Peyer's patch (tissue), 4 donors: ENCODE measurements at regions not wholly inside any gene's neighbourhood (a gene's known extent, or its start where the extent isn't known, plus 50 kb on each side); places are given as distances from the start of the nearest gene placed in this dataset.

ENCODE experiments used
- POLR2A ChIP-seq, 2 donors: fragments of 450-650 bp; IDR thresholded peaks; one replicate each; pipeline ENCODE4 v1.5.1; 2017; ENCODE audit warnings: antibody characterized with exemption in 2 of 2, mild to moderate bottlenecking in 2 of 2, moderate library complexity in 2 of 2
- TF ChIP-seq, protein P1 (sequence below), 6 experiments: fragments of 450-650 bp in 4 of 6; fragments of 200-600 bp in 2 of 6; sonication (generic) in 1 of 6; IDR thresholded peaks; one replicate each; pipeline ENCODE4 v1.5.1; 2017 to 2019; ENCODE audit warnings: antibody characterized with exemption in 6 of 6, mild to moderate bottlenecking in 3 of 6, moderate library complexity in 1 of 6

DNA sequence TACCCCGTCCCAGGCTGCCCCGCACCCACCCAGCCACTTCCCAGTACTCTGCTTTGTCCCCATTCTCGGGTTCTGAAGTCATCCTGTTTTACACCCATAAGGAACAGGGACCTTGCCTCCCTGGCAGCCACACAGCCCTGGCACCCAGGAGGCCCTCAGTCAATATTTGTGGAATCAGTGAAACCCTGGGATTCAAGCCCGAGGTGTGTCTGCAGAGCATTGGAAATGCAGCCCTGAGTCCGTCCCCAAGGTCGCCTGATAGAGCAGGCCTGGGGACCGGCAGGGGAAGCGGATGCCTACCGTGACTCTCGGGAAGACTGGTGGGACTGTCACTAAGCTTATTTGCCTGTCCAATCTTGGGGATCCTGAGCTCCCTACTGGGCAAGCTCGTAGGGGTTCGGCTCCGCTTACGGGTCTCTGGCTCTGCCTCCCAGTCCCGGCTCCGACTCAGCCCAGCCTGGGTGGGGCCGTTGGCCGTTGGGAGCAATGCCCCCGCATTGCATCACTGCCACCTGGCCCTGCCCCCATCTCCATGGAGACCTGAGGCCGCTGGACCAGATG lies 64.4 kb upstream of the TAMM41 start:
- no peak for TF ChIP-seq POLR2A (IDR thresholded peaks at IDR 0.05)
- TF ChIP-seq, protein P1, sequence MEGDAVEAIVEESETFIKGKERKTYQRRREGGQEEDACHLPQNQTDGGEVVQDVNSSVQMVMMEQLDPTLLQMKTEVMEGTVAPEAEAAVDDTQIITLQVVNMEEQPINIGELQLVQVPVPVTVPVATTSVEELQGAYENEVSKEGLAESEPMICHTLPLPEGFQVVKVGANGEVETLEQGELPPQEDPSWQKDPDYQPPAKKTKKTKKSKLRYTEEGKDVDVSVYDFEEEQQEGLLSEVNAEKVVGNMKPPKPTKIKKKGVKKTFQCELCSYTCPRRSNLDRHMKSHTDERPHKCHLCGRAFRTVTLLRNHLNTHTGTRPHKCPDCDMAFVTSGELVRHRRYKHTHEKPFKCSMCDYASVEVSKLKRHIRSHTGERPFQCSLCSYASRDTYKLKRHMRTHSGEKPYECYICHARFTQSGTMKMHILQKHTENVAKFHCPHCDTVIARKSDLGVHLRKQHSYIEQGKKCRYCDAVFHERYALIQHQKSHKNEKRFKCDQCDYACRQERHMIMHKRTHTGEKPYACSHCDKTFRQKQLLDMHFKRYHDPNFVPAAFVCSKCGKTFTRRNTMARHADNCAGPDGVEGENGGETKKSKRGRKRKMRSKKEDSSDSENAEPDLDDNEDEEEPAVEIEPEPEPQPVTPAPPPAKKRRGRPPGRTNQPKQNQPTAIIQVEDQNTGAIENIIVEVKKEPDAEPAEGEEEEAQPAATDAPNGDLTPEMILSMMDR (IDR thresholded peaks at IDR 0.05): no peak
